ENCODE measurements at regions not wholly inside any gene's neighbourhood (a gene's known extent, or its start where the extent isn't known, plus 50 kb on each side); places are given as distances from the start of the nearest gene placed in this dataset.

DNA sequence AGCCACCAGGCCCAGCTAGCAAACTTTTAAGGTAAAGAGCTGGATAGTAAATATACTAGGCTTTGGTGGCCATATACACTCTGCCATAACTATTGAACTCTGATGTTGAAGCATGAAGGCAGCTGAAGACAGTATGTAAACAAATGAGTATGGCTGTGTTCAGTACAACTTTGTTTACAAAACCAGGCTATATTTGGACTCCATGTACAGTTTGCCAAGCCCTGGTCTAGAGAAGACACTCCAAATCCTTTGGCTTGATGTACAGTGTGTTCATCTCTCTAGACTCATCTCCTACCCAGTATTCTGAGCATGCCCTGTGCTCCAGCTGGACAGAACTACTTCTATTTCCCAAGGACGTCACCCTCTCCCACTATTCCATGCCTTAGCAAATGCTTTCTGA is 54.3 kb upstream of the MEGF10 start:
- Histone ChIP-seq H3K4me2 (no peak overlapping the region), H3K27me3 (ENCODE audit: insufficient read depth) (no peaks in the 10 kb centered on the region), H3K79me2 (ENCODE audit: insufficient read depth) (no peaks in the 10 kb centered on the region), H3K4me1 (ENCODE audit: control insufficient read depth in 1 of 2, insufficient read depth in 2 of 2, low read depth in 1 of 2, low read length in 1 of 2) (no peaks in the 10 kb centered on the region), H3F3A (replicated peaks; ENCODE audit: insufficient read depth) (no peaks in the 10 kb centered on the region), H3K36me3 (replicated peaks in 1 of 2; ENCODE audit: control insufficient read depth in 1 of 2, insufficient read depth in 2 of 2, low read length in 1 of 2) (no peaks in the 10 kb centered on the region), H3K27ac (ENCODE audit: low read depth in 2 of 2, low read length in 1 of 2) (no peak overlapping the region), H3K4me3 (ENCODE audit: low read depth in 2 of 2, low read length in 1 of 2) (no peak overlapping the region), H3K9me2 (no peaks in the 10 kb centered on the region), H3K9ac (no peak overlapping the region), H2AFZ (ENCODE audit: low read depth) (no peak overlapping the region), H3K9me3 (no peaks in the 10 kb centered on the region), H4K20me1 (ENCODE audit: insufficient read depth) (no peaks in the 10 kb centered on the region)
- no peak for TF ChIP-seq ELF1 (IDR thresholded peaks at IDR 0.05)
- no peak for TF ChIP-seq GATA2 (CRISPR knock-in tag; IDR thresholded peaks at IDR 0.05)
- TF ChIP-seq, protein P1, sequence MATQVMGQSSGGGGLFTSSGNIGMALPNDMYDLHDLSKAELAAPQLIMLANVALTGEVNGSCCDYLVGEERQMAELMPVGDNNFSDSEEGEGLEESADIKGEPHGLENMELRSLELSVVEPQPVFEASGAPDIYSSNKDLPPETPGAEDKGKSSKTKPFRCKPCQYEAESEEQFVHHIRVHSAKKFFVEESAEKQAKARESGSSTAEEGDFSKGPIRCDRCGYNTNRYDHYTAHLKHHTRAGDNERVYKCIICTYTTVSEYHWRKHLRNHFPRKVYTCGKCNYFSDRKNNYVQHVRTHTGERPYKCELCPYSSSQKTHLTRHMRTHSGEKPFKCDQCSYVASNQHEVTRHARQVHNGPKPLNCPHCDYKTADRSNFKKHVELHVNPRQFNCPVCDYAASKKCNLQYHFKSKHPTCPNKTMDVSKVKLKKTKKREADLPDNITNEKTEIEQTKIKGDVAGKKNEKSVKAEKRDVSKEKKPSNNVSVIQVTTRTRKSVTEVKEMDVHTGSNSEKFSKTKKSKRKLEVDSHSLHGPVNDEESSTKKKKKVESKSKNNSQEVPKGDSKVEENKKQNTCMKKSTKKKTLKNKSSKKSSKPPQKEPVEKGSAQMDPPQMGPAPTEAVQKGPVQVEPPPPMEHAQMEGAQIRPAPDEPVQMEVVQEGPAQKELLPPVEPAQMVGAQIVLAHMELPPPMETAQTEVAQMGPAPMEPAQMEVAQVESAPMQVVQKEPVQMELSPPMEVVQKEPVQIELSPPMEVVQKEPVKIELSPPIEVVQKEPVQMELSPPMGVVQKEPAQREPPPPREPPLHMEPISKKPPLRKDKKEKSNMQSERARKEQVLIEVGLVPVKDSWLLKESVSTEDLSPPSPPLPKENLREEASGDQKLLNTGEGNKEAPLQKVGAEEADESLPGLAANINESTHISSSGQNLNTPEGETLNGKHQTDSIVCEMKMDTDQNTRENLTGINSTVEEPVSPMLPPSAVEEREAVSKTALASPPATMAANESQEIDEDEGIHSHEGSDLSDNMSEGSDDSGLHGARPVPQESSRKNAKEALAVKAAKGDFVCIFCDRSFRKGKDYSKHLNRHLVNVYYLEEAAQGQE (IDR thresholded peaks at IDR 0.05; ENCODE audit: low read depth, low read length), result no peak
- TF ChIP-seq, protein P2, sequence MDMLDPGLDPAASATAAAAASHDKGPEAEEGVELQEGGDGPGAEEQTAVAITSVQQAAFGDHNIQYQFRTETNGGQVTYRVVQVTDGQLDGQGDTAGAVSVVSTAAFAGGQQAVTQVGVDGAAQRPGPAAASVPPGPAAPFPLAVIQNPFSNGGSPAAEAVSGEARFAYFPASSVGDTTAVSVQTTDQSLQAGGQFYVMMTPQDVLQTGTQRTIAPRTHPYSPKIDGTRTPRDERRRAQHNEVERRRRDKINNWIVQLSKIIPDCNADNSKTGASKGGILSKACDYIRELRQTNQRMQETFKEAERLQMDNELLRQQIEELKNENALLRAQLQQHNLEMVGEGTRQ (IDR thresholded peaks at IDR 0.05; ENCODE audit: borderline replicate concordance, low read depth, low read length), result no peak
- TF ChIP-seq EZH2phosphoT487 (IDR thresholded peaks at IDR 0.05; ENCODE audit: borderline replicate concordance, low read depth), result no peak
- TF ChIP-seq CHD2 (IDR thresholded peaks at IDR 0.05; ENCODE audit: low read length, partially characterized antibody), result no peak
- TF ChIP-seq FOXJ3 (CRISPR knock-in tag; IDR thresholded peaks at IDR 0.05), result no peak
- TF ChIP-seq MXI1 (IDR thresholded peaks at IDR 0.05; ENCODE audit: low read depth, low read length), result no peak
- no peak for TF ChIP-seq SMC3 (IDR thresholded peaks at IDR 0.05; ENCODE audit: low read depth, low read length)
- TF ChIP-seq MEF2A (IDR thresholded peaks at IDR 0.05; ENCODE audit: borderline replicate concordance, low read depth), result no peak
- TF ChIP-seq, protein P3, sequence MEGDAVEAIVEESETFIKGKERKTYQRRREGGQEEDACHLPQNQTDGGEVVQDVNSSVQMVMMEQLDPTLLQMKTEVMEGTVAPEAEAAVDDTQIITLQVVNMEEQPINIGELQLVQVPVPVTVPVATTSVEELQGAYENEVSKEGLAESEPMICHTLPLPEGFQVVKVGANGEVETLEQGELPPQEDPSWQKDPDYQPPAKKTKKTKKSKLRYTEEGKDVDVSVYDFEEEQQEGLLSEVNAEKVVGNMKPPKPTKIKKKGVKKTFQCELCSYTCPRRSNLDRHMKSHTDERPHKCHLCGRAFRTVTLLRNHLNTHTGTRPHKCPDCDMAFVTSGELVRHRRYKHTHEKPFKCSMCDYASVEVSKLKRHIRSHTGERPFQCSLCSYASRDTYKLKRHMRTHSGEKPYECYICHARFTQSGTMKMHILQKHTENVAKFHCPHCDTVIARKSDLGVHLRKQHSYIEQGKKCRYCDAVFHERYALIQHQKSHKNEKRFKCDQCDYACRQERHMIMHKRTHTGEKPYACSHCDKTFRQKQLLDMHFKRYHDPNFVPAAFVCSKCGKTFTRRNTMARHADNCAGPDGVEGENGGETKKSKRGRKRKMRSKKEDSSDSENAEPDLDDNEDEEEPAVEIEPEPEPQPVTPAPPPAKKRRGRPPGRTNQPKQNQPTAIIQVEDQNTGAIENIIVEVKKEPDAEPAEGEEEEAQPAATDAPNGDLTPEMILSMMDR (IDR thresholded peaks at IDR 0.05), result no peak
- ChIA-PET CTCF (no interaction called here), POLR2A (no interaction called here)
- WGBS (ENCODE audit: low lambda C conversion rate), result 57% methylated on average over 1 of the region's 1 CpG
- no peak for DNase-seq

Small RNA genes lying in the stretch of these regions (small RNA-seq; reads per million reads assigned to genes)
- gene AC011416.2 (0 to 9.0 (median 0) reads per million in 7 experiments), gene MRPS5P3 (0 reads per million in 7 experiments)

All from SK-N-SH (cell line).